Activated effector memory CD4-positive, alpha-beta T cell treated with Interleukin-2 at 50 U/mL for 16 hours (primary cell): ENCODE measurements at regions not wholly inside any gene's neighbourhood (a gene's known extent, or its start where the extent isn't known, plus 50 kb on each side); places are given as distances from the start of the nearest gene placed in this dataset.
"Not testable (repeated sequence)": the region's sequence is repeated elsewhere in the genome, so short reads cannot be mapped to it uniquely, and the experiment has no call there.

Experiments
- DNase-seq: peaks from one replicate; pipeline ENCODE4 v3.0.0-alpha.2; 2020

- no peak for DNase-seq
These were observed 51.0 kb upstream of the PHF24 start for GRCh38 chr9:34907044-34907443.

DNA sequence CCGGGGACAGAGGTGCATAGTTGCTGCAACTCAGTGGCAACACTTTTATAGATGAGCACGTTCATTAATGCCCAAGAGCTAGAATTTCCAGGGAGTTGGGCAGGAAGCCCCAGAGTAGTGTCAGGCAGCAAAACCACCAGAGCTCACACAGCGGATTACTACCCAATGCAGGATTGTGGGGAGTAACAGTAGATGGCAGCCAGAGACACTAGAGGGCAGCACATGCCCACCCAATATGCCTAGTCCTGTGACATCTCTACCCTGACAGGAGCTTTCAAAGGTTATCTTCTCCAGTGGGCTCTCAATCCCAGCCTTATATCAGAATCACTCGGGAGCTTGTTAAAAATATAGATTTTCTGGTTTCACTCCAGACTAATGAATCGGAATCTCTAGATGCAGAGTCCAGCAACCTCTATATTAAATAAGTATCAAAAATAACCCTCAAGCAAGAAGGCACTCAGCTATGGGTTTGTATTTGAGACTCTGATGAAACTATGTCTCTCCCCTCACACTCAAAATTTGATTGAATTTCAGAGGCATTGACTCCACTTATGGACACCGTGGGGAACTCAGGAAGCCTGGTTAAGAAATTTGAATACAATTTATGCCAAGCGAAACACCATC, 58.4 kb upstream of the PHF24 start:
- DNase-seq: peak; percentile 66

DNA sequence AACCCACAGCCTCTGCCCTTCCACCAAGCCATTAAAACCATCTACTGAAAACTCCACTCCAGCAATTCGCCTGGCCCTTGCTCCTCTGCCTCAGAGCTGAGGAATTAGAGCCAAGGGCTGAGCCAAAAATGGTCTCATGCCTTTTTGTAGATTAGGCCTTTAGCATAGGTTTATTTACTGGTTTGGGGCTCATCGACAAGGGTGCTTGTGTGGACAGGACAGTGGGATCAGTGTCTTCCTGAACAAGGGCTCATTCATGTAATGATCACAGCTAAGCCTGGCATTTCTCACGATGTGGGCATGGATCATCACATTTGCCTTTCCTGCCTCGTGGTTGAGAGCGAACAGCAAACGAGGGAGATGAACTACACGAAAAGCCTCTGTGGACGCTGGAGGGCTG, 59.2 kb upstream of the PHF24 start:
- no peak for DNase-seq

- DNase-seq: no peak
These were observed 62.0 kb upstream of the PHF24 start for GRCh38 chr9:34896112-34896511.

GRCh38 chr9:34892886-34893285, 65.2 kb upstream of the PHF24 start:
- DNase-seq: no peak

DNA sequence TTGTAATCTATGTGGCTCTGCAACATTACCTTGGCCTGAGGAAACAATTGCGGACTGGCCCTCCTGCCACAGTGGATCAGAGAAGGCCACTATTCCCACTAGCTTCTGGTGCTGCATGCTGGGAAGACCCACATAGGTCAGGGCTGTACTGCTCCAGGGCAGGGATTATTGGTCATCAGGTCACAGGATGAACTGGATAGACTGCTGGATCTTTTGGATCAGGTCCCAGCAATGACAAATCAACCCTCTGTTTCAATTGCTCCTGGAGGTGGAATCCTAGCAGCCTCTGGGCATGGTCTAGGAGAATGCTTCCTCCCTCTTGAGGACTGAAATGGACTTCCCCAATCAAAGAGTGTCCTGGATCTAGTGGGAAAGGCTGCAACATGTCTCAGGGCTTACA, 66.7 kb upstream of the PHF24 start:
- DNase-seq: no peak

- DNase-seq: no peak
These were observed 70.2 kb upstream of the PHF24 start for GRCh38 chr9:34887841-34888240.

- no peak for DNase-seq
These were observed 73.3 kb upstream of the PHF24 start for GRCh38 chr9:34884747-34885189.

- DNase-seq: no peak
These were observed 82.0 kb upstream of the PHF24 start for GRCh38 chr9:34876096-34876495.

DNA sequence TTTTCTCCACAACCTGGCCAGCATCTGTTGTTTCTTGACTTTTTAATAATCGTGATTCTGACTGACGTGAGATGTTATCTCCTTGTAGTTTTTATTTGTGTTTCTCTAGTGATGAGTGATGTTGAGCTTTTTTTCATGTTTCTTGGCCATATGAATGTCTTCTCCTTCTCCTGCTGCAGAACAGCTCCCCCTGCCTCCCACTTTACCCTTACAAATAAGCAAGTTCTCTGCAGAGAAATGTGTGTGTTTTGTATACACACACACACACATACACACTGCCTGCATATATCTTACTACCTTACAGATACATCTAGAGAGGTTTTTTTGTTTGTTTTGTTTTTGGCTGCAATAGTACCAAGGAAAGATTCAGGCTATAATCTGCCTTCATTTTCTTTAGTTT, 88.7 kb upstream of the PHF24 start:
- DNase-seq: no peak

- no peak for DNase-seq
These were observed 91.5 kb upstream of the PHF24 start for GRCh38 chr9:34866614-34867013.

GRCh38 chr9:34863426-34863825, 94.7 kb upstream of the PHF24 start:
- no peak for DNase-seq

GRCh38 chr9:34862836-34863235, 95.2 kb upstream of the PHF24 start:
- no peak for DNase-seq

DNA sequence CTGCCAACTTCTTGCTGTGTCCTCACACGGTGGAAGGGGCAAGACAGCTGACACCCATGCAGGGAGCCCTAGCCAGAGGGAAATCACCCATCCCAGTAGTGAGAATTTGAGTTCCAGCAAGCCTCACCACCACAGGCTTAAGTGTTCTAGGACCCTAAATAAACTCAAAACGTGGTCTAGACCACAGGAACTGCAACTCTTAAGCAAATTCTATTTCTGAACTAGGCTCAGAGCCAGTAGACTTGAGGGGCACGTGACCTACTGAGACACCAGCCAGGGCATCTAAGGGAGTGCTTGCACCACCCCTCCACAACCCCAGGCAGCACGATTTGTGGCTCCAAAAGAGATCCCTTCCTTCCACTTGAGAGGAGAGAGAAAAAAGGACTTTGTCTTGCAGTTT, 96.0 kb upstream of the PHF24 start:
- DNase-seq: no peak

GRCh38 chr9:34855016-34855415, 103.1 kb upstream of the PHF24 start:
- DNase-seq: not testable (repeated sequence)

DNA sequence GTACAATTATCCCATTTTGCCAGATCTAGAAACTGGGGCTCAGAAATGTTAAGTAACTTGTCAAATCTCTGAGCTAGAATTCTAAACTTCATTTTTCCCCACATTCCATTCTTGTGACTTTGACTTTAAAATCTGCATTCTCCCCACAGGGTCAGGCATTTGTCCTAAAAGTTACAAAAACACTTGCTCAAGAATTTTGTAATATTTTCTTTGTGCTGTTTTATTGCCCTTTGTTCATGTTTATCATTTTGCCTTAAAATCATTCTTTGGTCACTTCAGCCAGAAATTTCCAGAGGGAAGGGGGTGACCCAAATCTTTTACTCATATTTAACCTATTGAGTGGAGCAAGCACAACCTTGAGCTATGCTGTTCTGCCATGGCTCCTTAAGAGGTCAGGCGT, 120.1 kb upstream of the CCL21 start:
- DNase-seq: no peak

DNA sequence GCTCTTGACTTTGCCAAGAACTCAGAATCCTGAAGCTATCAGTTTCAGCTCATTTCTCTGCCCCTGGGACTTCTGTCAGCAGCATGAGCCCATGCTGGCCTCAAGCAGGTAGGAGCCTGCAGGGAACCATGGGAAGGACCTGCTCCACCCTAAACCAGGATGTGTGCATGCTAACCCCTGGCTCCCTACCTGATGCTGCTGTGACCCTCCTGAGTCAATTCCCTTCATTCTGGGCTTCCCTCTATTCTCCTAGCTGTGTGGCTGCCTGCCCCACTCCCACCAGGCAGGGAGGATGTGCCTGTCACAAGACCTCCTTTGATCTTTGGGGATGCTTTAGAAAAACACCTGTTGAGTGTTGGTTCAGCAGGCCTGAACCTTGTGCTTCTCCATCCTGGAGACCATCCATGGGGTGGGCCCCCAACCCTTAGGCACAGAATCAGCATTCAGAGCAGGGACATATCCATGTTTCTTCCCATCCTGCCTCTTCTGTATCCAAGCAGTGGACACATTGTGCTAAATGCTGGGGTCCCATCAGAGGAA, 117.1 kb upstream of the CCL21 start:
- no peak for DNase-seq

DNA sequence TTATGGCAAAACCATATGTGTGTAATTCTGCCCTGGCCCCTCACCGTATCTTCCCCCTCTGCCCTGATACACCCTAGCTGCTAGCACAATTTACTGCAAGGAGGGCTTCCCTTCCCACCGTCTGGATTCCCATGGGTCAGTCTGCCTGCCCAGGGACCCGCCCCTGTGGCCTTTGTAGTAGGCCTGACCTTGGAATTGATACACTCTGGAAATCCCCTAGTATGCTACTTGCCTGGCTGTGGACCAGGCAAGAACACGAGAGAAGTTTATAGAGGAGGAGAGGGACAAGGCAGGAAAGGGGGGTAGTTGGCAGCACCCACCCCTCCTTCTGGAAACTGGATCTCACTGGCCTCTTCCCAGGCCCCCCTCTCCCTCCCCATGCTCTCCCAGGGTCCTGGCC, 115.8 kb upstream of the CCL21 start:
- DNase-seq: no peak

DNA sequence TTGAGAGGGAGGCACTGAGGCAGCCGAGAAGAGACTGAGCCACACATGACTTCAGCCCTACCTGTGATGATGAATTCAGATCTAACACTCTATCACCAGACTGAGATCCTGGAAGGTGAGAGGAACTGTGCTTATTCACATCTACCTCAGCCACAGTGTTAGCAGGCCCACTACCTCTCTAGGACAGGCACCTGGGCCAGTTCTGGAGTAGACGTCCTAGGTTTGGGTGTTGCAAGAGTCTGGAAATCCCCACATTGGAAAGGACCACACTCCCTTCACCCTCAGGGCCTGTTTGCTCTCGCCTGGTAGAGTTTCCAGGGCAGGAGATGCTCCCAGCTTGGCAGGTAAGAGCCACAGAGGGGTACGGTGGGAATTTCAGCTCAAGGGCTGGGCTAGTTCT, 113.8 kb upstream of the CCL21 start:
- DNase-seq: no peak

- DNase-seq: no peak
These were observed 100.2 kb upstream of the CCL21 start for GRCh38 chr9:34810187-34810524.

GRCh38 chr9:34809504-34810186, 99.7 kb upstream of the CCL21 start:
- DNase-seq: no peak

DNA sequence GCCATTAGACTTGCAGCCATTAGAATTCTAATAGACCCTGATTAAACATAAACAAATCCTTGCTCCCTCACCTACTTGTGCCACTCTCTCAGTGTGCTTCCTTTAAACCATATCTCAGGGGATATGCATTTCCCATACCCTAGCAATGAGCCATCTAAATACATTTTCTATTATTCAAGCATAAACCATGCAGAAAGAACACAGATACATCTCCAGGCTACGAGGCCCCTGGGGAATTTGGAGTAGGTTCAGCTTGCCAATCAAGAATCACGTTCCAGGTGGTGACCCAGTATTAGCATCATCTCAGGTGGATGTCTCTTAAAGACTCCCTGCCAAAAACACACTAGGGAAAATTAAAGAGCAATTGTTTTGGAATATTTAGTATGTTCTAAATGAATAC, 93.0 kb upstream of the CCL21 start:
- DNase-seq: no peak

- DNase-seq: no peak
These were observed 87.4 kb upstream of the CCL21 start for GRCh38 chr9:34797367-34797766.

GRCh38 chr9:34796924-34797323, 87.0 kb upstream of the CCL21 start:
- DNase-seq: no peak

DNA sequence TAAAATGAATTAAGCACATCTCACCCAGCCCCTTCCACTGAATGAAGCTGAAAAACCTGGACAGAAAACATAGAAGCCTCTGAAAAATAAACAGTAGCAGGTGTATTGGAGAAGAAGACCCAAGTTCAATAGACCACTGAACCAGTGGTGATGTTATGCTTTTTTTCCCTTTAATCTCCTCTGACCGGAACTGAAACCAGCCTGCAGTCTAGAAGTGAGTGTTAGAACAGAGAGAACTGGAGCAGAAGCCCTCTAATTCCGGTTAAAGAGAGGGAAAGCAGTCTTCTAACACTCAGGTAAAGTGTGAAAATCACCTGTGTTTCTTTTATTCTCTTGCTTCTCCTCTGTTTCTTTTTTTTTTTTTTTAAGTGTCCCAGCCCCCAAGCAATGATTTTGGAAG, 83.5 kb upstream of the CCL21 start:
- no peak for DNase-seq
